Activated CD4-positive, CD25-positive, alpha-beta regulatory T cell treated with anti-CD3 and anti-CD28 coated beads, Interleukin-2, amount 50 U/mL, for 72 hours (primary cell): ENCODE measurements at regions not wholly inside any gene's neighbourhood (a gene's known extent, or its start where the extent isn't known, plus 50 kb on each side); places are given as distances from the start of the nearest gene placed in this dataset.
"Not testable (repeated sequence)": the region's sequence is repeated elsewhere in the genome, so short reads cannot be mapped to it uniquely, and the experiment has no call there.

Experiments
- DNase-seq: peaks from one replicate; pipeline ENCODE4 v3.0.0; 2021

- no peak for DNase-seq
These were observed 152.2 kb downstream of the SOX4 start for GRCh38 chr6:21745543-21746337.

GRCh38 chr6:21747441-21747840 lies 153.9 kb downstream of the SOX4 start:
- DNase-seq: no peak

DNA sequence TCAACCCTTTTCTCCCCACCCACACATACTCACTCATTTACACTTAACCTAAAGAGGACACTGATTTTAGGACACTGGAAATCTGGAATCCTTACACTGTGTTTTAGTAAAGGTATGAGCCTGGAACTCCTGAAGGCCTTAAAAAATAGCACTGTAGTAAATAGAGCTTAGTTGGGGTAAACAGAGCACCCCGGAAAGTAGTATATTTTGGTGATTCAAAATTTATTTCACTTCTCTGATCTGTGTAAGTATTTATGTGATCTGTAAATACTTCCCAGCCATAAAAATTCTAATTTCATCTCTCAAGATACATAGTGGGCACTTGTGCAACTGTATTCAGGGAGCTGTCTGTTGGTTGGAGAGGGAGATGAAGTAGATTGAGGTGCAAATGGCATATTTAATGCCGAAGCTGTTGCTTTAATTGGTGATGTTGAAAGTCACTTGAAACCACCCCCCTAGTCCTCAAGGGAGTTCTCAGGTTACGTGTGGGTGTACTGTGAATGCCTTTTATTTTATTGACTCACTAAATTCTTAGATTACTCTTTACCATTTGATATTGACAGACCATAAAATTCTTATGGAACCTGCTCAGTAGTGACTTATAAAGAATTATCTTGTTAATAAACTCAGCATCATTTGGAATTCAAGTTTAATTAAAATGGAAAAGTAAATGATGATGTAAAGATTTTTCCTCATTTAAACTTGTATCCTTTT lies 154.9 kb downstream of the SOX4 start:
- DNase-seq: no peak

GRCh38 chr6:21749754-21750153 lies 156.2 kb downstream of the SOX4 start:
- DNase-seq: no peak

- no peak for DNase-seq
These were observed 157.0 kb downstream of the SOX4 start for GRCh38 chr6:21750575-21750974.

DNA sequence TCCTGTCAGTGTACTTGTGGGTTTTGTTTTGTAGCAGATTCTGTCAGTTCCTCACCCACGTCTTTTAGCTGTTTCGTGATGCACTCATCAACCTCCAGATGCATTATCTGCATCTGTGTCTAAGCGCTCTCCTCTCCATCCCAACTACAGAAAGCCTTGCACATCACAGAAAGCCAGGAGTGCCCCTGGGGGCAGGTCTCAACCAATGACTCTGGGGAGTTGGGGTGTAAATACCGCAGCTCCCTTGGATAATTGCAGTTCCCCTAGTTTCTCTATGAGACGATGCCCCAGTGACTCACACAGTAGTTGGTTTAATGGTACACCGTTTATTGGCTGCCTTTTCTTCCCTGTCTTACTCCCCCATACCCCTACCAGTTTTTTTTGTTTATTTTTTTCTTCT lies 158.1 kb downstream of the SOX4 start:
- no peak for DNase-seq

DNA sequence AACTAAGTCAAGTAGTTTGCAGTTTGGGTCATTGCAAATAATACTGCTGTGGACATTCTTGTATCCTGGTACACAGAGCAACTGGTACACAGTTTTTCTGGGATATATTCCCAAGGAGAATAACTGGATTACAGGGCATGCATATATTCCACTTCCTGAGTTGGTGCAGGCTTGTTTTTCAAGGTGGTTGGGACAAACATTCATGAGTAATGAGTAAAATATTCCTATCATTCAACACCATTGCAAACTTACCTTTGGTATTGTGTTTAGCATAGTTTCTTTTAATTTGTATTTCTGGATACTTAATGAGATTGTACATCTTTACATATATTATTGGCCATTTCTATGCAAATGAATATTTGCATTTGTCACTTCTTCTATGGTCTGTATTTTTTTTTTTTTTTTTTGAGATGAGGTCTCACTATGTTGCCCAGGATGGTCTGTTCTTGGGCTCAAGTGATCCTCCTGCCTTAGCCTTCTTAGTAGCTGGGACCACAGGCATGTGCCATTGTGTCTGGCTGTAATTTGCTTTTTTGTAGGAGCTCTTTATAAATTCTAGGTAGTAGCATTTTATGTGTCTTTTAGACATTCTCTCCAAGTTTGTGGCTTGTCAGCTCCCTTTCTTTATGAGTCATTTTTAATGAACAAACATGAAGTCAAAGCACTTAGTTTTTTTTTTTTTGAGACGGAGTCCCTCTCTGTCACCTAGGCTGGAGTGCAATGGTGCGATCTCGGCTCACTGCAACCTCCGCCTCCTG lies 158.7 kb downstream of the SOX4 start:
- no peak for DNase-seq

DNA sequence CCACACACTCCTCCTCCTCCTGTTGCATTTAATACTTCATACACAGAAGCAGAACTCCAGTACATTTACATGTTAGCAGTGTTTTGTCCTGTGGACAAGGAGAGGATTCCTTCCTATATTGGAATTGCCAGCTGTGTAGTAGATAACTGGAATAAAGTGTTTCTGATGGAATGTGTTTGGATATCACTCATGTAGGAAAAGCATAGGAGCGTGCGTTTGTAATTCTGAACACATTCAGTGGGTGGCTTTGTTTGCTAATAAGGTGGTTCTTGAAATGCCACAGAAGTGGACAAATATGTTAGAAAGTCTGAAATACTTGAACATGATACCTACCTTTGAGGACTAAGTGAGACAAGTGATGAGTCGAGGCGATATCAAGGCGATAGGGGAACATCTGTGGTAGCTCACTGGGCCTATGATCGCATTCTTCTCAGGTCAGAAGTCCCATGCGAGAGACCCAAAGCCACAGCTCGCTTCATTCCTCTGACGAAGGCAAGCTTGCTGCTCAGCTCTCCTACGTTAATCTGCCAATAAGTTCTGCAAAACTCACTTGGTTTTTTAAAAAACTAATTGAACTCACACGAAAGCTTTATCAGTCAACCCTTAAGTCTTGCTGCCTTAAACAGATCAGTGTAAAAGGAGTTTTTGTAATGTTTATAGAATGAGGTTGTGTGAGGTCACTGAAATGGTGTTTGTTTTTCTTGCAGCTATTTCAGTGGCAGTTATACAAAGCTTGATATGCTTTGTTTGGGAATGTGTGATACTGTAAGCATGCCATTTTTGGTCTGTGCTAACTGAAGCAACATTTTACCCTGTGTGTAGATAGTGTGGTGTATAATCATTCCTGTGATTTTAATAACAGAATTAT lies 159.9 kb downstream of the SOX4 start:
- DNase-seq: no peak

- DNase-seq: no peak
These were observed 161.3 kb downstream of the SOX4 start for GRCh38 chr6:21754891-21755290.

DNA sequence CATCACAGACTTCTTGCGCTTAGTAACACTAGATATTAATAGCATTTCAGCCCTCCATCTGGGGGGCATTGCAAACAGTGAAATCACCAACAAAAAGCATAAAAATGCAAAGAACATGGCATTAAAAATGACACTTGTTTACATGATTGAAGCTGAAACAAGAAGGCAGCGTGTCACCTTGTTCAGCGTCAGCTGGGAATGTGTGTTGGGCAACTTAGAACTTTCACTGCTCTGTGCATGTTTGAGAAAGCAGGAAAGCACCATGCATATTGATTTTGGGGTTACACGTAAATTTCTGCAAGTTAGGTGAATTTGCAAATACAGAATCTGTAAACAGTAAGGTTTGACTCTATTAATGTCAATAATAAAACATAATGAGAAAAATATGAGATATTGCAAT lies 162.9 kb downstream of the SOX4 start:
- no peak for DNase-seq

- DNase-seq: not testable (repeated sequence)
These were observed 163.8 kb downstream of the SOX4 start for GRCh38 chr6:21757392-21757791.

DNA sequence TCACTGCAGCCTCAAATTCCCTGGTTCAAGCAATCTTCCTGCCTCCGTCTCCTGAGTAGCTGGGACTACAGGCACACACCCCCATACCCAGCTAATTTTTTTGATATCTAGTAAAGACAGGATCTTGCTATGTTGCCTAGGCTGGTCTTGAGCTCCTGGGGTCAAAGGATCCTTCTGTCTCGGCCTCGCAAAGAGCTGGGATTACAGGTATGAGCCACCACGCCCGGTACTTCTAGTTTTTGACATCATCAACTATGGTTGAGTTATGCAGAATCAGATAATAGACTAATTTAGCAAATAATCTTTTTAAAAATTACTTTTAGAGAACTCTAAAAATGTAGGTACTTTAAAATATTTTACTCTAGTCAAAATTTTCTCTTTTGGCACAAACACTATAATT lies 166.2 kb downstream of the SOX4 start:
- DNase-seq: no peak

- not testable (repeated sequence) for DNase-seq
These were observed 167.6 kb downstream of the SOX4 start for GRCh38 chr6:21761053-21761730.

GRCh38 chr6:21764989-21765388 lies 171.4 kb downstream of the SOX4 start:
- DNase-seq: no peak

- no peak for DNase-seq
These were observed 174.5 kb downstream of the SOX4 start for GRCh38 chr6:21767891-21768648.

GRCh38 chr6:21769405-21769861 lies 175.9 kb downstream of the SOX4 start:
- DNase-seq: no peak

DNA sequence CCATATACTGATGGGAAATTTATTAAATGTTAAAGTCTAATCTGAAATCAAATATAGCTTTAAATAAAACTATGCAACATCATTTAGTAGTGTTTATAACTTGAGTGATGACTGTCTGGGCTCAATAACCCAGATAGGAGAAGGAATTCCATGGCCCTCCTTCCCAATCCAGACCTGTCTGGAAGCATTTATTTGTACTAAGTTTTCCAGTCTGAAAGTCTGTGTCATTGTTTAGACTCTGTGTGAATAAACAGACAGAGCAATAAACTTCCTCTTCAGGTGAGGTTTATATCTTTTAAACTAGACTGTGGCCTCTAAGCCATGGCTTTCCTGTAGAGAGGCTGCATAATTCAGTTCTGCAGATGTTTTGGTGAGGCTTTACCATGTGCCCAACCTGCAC lies 176.4 kb downstream of the SOX4 start:
- no peak for DNase-seq

GRCh38 chr6:21771626-21772320 lies 178.2 kb downstream of the SOX4 start:
- no peak for DNase-seq

DNA sequence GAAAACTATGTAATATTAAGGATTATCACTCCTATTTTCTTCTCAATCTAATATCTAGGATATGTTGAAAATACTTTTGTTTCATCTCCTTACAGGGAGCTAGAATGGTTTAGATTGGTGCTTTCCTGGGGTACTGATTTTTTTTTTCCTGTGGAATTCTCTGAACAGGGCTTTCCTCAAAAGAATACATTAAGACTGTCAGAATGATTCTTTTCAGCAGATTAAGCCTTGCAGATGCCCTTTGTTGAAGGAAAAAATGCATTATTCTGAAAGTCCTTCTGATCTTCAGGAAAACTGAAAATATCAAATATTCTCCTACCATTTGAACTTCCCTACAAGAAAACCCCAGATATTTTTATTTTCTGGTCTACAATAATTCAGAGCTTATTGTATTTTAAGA lies 178.9 kb downstream of the SOX4 start:
- DNase-seq: no peak

GRCh38 chr6:21772884-21773575 lies 179.5 kb downstream of the SOX4 start:
- no peak for DNase-seq
